ENCODE measurements at regions not wholly inside any gene's neighbourhood (a gene's known extent, or its start where the extent isn't known, plus 50 kb on each side); places are given as distances from the start of the nearest gene placed in this dataset.

DNA sequence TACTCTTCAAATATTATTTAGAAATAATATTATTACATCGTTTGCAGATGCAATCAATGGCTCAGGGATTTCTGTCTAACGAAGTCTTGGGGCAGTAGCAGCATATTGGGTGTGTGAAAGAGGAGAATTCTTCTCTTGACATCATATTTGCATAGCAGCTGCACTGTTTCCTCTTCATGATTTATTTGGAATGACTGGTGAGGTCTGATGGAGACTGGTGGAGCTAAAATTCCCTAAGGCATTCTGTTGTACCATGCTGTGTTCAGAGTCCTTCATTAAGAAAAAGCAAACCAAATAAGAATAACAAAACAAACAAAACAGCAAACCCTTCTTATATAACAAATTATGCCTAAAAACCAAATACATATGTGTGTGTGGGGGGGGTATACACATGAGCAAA is 177.6 kb downstream of the DIRAS2 start:
- no peak for DNase-seq (ENCODE audit: low read depth)
- TF ChIP-seq, protein P1, sequence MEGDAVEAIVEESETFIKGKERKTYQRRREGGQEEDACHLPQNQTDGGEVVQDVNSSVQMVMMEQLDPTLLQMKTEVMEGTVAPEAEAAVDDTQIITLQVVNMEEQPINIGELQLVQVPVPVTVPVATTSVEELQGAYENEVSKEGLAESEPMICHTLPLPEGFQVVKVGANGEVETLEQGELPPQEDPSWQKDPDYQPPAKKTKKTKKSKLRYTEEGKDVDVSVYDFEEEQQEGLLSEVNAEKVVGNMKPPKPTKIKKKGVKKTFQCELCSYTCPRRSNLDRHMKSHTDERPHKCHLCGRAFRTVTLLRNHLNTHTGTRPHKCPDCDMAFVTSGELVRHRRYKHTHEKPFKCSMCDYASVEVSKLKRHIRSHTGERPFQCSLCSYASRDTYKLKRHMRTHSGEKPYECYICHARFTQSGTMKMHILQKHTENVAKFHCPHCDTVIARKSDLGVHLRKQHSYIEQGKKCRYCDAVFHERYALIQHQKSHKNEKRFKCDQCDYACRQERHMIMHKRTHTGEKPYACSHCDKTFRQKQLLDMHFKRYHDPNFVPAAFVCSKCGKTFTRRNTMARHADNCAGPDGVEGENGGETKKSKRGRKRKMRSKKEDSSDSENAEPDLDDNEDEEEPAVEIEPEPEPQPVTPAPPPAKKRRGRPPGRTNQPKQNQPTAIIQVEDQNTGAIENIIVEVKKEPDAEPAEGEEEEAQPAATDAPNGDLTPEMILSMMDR (IDR thresholded peaks at IDR 0.05; ENCODE audit: control insufficient read depth, insufficient read depth, low read depth, low read length, missing control alignments) = no peak
- no peak overlapping the region for H3K4me3 ChIP-seq (ENCODE audit: control insufficient read depth, low read depth, low read length)

GRCh38 chr9:90466441-90466840 is 176.2 kb downstream of the DIRAS2 start:
- no peak overlapping the region for H3K4me3 ChIP-seq (ENCODE audit: control insufficient read depth, low read depth, low read length)
- TF ChIP-seq, protein P1 (IDR thresholded peaks at IDR 0.05; ENCODE audit: control insufficient read depth, insufficient read depth, low read depth, low read length, missing control alignments) = no peak
- no peak for DNase-seq (ENCODE audit: low read depth)

DNA sequence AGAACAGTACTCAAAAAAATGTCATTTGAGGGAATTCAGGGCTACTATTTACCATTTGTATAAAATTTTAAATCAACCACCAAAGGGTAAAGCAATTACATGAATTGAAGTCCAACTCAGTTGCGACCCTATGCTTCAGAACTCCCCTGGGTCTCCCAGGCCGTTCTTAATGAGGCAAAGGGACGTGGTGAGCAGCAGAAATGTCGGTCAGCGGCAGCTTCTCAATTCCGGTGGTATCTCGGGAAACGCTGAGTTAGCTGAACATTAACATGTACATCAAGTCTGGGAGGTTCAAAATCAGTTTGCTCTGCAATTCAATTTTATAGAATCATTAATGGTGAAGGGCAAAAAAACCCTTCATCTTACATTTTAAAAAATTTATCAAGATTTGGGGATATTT is 173.2 kb downstream of the DIRAS2 start:
- no peak for DNase-seq (ENCODE audit: low read depth)
- no peak overlapping the region for H3K4me3 ChIP-seq (ENCODE audit: control insufficient read depth, low read depth, low read length)
- TF ChIP-seq, protein P1 (IDR thresholded peaks at IDR 0.05; ENCODE audit: control insufficient read depth, insufficient read depth, low read depth, low read length, missing control alignments) = no peak

GRCh38 chr9:90469865-90470387 is 172.7 kb downstream of the DIRAS2 start:
- H3K4me3 ChIP-seq (ENCODE audit: control insufficient read depth, low read depth, low read length) = no peak overlapping the region
- no peak for DNase-seq (ENCODE audit: low read depth)
- TF ChIP-seq, protein P1 (IDR thresholded peaks at IDR 0.05; ENCODE audit: control insufficient read depth, insufficient read depth, low read depth, low read length, missing control alignments) = no peak

- TF ChIP-seq, protein P1 (IDR thresholded peaks at IDR 0.05; ENCODE audit: control insufficient read depth, insufficient read depth, low read depth, low read length, missing control alignments) = no peak
- no peak for DNase-seq (ENCODE audit: low read depth)
- H3K4me3 ChIP-seq (ENCODE audit: control insufficient read depth, low read depth, low read length) = no peak overlapping the region
Measured at GRCh38 chr9:90476058-90476457, 166.6 kb downstream of the DIRAS2 start.

GRCh38 chr9:90477535-90477934 is 165.1 kb downstream of the DIRAS2 start:
- no peak for DNase-seq (ENCODE audit: low read depth)
- TF ChIP-seq, protein P1 (IDR thresholded peaks at IDR 0.05; ENCODE audit: control insufficient read depth, insufficient read depth, low read depth, low read length, missing control alignments) = no peak
- no peak overlapping the region for H3K4me3 ChIP-seq (ENCODE audit: control insufficient read depth, low read depth, low read length)

DNA sequence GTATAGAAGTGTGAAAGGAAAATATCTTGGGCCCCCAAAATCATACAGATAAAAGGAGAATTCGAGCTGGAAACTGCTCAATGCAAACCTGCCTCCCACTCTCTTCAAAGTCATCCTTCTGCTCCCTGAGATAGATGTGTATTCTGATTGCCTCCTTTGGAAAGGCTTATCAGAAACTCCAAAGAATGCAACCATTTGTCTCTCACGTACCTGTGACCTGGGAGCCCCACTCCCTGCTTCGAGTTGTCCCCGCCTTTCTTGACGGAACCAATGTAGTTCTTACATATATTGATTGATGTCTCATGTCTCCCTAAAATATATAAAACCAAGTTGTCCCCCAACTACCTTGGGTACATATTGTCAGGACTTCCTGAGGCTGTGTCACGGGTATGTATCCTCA is 163.8 kb downstream of the DIRAS2 start:
- TF ChIP-seq, protein P1 (IDR thresholded peaks at IDR 0.05; ENCODE audit: control insufficient read depth, insufficient read depth, low read depth, low read length, missing control alignments) = no peak
- no peak overlapping the region for H3K4me3 ChIP-seq (ENCODE audit: control insufficient read depth, low read depth, low read length)
- no peak for DNase-seq (ENCODE audit: low read depth)
